ENCODE measurements at regions not wholly inside any gene's neighbourhood (a gene's known extent, or its start where the extent isn't known, plus 50 kb on each side); places are given as distances from the start of the nearest gene placed in this dataset.

- peaks cover 11 to 35% of the 10 kb centered on the region in 2 donors for H3K4me1 ChIP-seq (ENCODE audit: control insufficient read depth in 1 of 2, low read depth in 2 of 2)
- peak overlapping the region; percentile 13 to 54 for H3K27ac ChIP-seq
- no peaks in the 10 kb centered on the region for H3K36me3 ChIP-seq
- H3K9me3 ChIP-seq: no peaks in the 10 kb centered on the region
- H3K4me3 ChIP-seq: no peak overlapping the region
- ATAC-seq (ENCODE audit: insufficient number of reproducible peaks, low FRiP score, low read depth) (no peak), DNase-seq (ENCODE audit: low spot score) (no peak)
- H3K27me3 ChIP-seq (replicated peaks; ENCODE audit: insufficient read depth): no peaks in the 10 kb centered on the region
- TF ChIP-seq, protein P1, sequence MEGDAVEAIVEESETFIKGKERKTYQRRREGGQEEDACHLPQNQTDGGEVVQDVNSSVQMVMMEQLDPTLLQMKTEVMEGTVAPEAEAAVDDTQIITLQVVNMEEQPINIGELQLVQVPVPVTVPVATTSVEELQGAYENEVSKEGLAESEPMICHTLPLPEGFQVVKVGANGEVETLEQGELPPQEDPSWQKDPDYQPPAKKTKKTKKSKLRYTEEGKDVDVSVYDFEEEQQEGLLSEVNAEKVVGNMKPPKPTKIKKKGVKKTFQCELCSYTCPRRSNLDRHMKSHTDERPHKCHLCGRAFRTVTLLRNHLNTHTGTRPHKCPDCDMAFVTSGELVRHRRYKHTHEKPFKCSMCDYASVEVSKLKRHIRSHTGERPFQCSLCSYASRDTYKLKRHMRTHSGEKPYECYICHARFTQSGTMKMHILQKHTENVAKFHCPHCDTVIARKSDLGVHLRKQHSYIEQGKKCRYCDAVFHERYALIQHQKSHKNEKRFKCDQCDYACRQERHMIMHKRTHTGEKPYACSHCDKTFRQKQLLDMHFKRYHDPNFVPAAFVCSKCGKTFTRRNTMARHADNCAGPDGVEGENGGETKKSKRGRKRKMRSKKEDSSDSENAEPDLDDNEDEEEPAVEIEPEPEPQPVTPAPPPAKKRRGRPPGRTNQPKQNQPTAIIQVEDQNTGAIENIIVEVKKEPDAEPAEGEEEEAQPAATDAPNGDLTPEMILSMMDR (IDR thresholded peaks at IDR 0.05): no peak
Observed at GRCh38 chr10:31136386-31136785, 104.7 kb upstream of the ZNF438 start.

GRCh38 chr10:31136930-31137885 lies 105.5 kb upstream of the ZNF438 start:
- Histone ChIP-seq H3K36me3 (no peaks in the 10 kb centered on the region), H3K27me3 (replicated peaks; ENCODE audit: insufficient read depth) (no peaks in the 10 kb centered on the region), H3K27ac (peak overlapping the region; percentile 13 to 54), H3K4me1 (ENCODE audit: control insufficient read depth in 1 of 2, low read depth in 2 of 2) (peaks cover 11 to 35% of the 10 kb centered on the region in 2 donors), H3K4me3 (no peak overlapping the region), H3K9me3 (no peaks in the 10 kb centered on the region)
- TF ChIP-seq, protein P1 (IDR thresholded peaks at IDR 0.05): no peak
- ATAC-seq (ENCODE audit: insufficient number of reproducible peaks, low FRiP score, low read depth): no peak
- DNase-seq (ENCODE audit: low spot score): no peak

GRCh38 chr10:31138026-31138553 lies 106.4 kb upstream of the ZNF438 start:
- Histone ChIP-seq H3K27ac (no peak overlapping the region), H3K9me3 (no peaks in the 10 kb centered on the region), H3K4me3 (no peak overlapping the region), H3K4me1 (ENCODE audit: control insufficient read depth in 1 of 2, low read depth in 2 of 2) (peaks cover 11 to 29% of the 10 kb centered on the region in 2 donors), H3K27me3 (replicated peaks; ENCODE audit: insufficient read depth) (no peaks in the 10 kb centered on the region), H3K36me3 (no peaks in the 10 kb centered on the region)
- no peak for DNase-seq (ENCODE audit: low spot score)
- no peak for ATAC-seq (ENCODE audit: insufficient number of reproducible peaks, low FRiP score, low read depth)
- TF ChIP-seq, protein P1 (IDR thresholded peaks at IDR 0.05): no peak

DNA sequence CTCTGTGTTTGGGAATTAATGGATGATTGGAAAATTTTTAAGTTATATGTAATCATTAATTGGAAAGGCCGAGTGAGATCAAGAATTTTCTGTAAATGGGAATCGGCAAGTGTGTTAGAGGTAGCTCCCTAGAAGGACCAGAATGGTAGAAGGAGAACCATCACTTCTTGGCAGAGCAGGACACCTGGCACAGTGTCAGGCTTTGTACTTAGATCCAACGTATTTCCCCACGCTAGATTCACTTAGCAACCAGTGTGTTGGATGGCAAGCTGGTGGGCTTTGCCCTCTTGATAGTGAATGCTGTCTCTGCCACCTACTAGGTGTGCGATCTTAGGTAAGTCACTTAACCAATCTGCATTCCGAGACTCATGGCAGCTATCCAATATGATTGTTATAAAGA lies 107.8 kb upstream of the ZNF438 start:
- H3K27ac ChIP-seq: no peak overlapping the region
- H3K36me3 ChIP-seq: no peaks in the 10 kb centered on the region
- DNase-seq (ENCODE audit: low spot score) (no peak), ATAC-seq (ENCODE audit: insufficient number of reproducible peaks, low FRiP score, low read depth) (no peak)
- TF ChIP-seq, protein P1 (IDR thresholded peaks at IDR 0.05): no peak
- peaks cover 9 to 21% of the 10 kb centered on the region in 2 donors for H3K4me1 ChIP-seq (ENCODE audit: control insufficient read depth in 1 of 2, low read depth in 2 of 2)
- no peaks in the 10 kb centered on the region for H3K27me3 ChIP-seq (replicated peaks; ENCODE audit: insufficient read depth)
- no peaks in the 10 kb centered on the region for H3K9me3 ChIP-seq
- H3K4me3 ChIP-seq: no peak overlapping the region

GRCh38 chr10:31140716-31141115 lies 109.1 kb upstream of the ZNF438 start:
- ATAC-seq (ENCODE audit: insufficient number of reproducible peaks, low FRiP score, low read depth): no peak
- TF ChIP-seq, protein P1 (IDR thresholded peaks at IDR 0.05): no peak
- Histone ChIP-seq H3K4me3 (no peak overlapping the region), H3K27me3 (replicated peaks; ENCODE audit: insufficient read depth) (no peaks in the 10 kb centered on the region), H3K36me3 (no peaks in the 10 kb centered on the region), H3K9me3 (no peaks in the 10 kb centered on the region), H3K4me1 (ENCODE audit: control insufficient read depth in 1 of 2, low read depth in 2 of 2) (peaks cover 5 to 12% of the 10 kb centered on the region in 2 donors), H3K27ac (no peak overlapping the region)
- no peak for DNase-seq (ENCODE audit: low spot score)

Data from thoracic aorta (tissue), 2 donors.